GM23338 (cell line): ENCODE measurements at regions not wholly inside any gene's neighbourhood (a gene's known extent, or its start where the extent isn't known, plus 50 kb on each side); places are given as distances from the start of the nearest gene placed in this dataset.

Source experiments
- CREB1 ChIP-seq: fragments of 250-450 bp; sonication (Bioruptor Pico); IDR thresholded peaks from 2 replicates; pipeline ENCODE4 v1.5.0; 2020; ENCODE audit warnings: low read depth, mild to moderate bottlenecking, moderate library complexity
- EZH2 ChIP-seq: fragments of 200-600 bp; sonication (generic); IDR thresholded peaks from one replicate; pipeline ENCODE4 v1.8.0; 2017; ENCODE audit warnings: antibody characterized with exemption, mild to moderate bottlenecking, low read depth; ENCODE audit not compliant: unreplicated experiment
- JUNB ChIP-seq: IDR thresholded peaks from one replicate; pipeline ENCODE4 v1.6.1; 2016; ENCODE audit warnings: antibody characterized with exemption; ENCODE audit not compliant: unreplicated experiment
- NANOG ChIP-seq: IDR thresholded peaks from 2 replicates; pipeline ENCODE4 v1.6.1; 2016; ENCODE audit warnings: antibody characterized with exemption, borderline replicate concordance
- POLR2AphosphoS5 ChIP-seq: IDR thresholded peaks from 2 replicates; pipeline ENCODE4 v1.6.1; 2016; ENCODE audit warnings: antibody characterized with exemption, low read depth
- STAT1 ChIP-seq: IDR thresholded peaks from one replicate; pipeline ENCODE4 v1.6.1; 2016; ENCODE audit warnings: antibody characterized with exemption; ENCODE audit not compliant: unreplicated experiment
- TF ChIP-seq, protein P1 (sequence below), 2 experiments: fragments of 200-600 bp in 1 of 2; sonication (generic) in 1 of 2; conservative IDR thresholded peaks; 2 replicates each; pipeline versions ENCODE4 v1.5.1 to v1.6.1; 2016 to 2017; ENCODE audit warnings: antibody characterized with exemption in 2 of 2, low read depth in 2 of 2, mild to moderate bottlenecking in 2 of 2, moderate library complexity in 1 of 2
- TF ChIP-seq, protein P2 (sequence below): fragments of 250-450 bp; sonication (Bioruptor Pico); IDR thresholded peaks from 2 replicates; pipeline ENCODE4 v1.5.0; 2020; ENCODE audit warnings: mild to moderate bottlenecking, moderate library complexity

DNA sequence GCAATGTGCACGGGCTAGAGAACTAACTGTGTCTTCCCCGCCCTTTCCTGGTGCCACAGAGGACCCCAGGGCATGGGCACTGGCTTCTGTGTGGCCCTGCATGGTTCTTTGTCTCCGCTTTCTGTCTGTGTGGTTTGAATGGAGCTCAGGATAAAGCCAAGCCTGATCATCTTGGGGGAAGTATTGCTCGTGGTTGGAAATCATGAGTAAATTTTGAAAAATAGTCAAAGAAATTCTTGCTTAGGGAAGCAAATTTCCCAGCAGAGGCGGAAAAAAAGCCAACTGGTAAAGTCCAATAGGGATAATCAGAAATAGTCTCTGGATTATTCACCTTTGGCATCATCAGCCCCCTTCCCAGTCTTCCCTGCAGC lies 55.4 kb downstream of the MAGEF1 start:
- TF ChIP-seq, protein P1, sequence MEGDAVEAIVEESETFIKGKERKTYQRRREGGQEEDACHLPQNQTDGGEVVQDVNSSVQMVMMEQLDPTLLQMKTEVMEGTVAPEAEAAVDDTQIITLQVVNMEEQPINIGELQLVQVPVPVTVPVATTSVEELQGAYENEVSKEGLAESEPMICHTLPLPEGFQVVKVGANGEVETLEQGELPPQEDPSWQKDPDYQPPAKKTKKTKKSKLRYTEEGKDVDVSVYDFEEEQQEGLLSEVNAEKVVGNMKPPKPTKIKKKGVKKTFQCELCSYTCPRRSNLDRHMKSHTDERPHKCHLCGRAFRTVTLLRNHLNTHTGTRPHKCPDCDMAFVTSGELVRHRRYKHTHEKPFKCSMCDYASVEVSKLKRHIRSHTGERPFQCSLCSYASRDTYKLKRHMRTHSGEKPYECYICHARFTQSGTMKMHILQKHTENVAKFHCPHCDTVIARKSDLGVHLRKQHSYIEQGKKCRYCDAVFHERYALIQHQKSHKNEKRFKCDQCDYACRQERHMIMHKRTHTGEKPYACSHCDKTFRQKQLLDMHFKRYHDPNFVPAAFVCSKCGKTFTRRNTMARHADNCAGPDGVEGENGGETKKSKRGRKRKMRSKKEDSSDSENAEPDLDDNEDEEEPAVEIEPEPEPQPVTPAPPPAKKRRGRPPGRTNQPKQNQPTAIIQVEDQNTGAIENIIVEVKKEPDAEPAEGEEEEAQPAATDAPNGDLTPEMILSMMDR (conservative IDR thresholded peaks at IDR 0.05; ENCODE audit: low read depth in 2 of 2), result no peak
- TF ChIP-seq CREB1 (CRISPR knock-in tag) (no peak), POLR2AphosphoS5 (no peak), EZH2 (no peak), NANOG (no peak), JUNB (no peak), STAT1 (no peak)
- TF ChIP-seq, protein P2, sequence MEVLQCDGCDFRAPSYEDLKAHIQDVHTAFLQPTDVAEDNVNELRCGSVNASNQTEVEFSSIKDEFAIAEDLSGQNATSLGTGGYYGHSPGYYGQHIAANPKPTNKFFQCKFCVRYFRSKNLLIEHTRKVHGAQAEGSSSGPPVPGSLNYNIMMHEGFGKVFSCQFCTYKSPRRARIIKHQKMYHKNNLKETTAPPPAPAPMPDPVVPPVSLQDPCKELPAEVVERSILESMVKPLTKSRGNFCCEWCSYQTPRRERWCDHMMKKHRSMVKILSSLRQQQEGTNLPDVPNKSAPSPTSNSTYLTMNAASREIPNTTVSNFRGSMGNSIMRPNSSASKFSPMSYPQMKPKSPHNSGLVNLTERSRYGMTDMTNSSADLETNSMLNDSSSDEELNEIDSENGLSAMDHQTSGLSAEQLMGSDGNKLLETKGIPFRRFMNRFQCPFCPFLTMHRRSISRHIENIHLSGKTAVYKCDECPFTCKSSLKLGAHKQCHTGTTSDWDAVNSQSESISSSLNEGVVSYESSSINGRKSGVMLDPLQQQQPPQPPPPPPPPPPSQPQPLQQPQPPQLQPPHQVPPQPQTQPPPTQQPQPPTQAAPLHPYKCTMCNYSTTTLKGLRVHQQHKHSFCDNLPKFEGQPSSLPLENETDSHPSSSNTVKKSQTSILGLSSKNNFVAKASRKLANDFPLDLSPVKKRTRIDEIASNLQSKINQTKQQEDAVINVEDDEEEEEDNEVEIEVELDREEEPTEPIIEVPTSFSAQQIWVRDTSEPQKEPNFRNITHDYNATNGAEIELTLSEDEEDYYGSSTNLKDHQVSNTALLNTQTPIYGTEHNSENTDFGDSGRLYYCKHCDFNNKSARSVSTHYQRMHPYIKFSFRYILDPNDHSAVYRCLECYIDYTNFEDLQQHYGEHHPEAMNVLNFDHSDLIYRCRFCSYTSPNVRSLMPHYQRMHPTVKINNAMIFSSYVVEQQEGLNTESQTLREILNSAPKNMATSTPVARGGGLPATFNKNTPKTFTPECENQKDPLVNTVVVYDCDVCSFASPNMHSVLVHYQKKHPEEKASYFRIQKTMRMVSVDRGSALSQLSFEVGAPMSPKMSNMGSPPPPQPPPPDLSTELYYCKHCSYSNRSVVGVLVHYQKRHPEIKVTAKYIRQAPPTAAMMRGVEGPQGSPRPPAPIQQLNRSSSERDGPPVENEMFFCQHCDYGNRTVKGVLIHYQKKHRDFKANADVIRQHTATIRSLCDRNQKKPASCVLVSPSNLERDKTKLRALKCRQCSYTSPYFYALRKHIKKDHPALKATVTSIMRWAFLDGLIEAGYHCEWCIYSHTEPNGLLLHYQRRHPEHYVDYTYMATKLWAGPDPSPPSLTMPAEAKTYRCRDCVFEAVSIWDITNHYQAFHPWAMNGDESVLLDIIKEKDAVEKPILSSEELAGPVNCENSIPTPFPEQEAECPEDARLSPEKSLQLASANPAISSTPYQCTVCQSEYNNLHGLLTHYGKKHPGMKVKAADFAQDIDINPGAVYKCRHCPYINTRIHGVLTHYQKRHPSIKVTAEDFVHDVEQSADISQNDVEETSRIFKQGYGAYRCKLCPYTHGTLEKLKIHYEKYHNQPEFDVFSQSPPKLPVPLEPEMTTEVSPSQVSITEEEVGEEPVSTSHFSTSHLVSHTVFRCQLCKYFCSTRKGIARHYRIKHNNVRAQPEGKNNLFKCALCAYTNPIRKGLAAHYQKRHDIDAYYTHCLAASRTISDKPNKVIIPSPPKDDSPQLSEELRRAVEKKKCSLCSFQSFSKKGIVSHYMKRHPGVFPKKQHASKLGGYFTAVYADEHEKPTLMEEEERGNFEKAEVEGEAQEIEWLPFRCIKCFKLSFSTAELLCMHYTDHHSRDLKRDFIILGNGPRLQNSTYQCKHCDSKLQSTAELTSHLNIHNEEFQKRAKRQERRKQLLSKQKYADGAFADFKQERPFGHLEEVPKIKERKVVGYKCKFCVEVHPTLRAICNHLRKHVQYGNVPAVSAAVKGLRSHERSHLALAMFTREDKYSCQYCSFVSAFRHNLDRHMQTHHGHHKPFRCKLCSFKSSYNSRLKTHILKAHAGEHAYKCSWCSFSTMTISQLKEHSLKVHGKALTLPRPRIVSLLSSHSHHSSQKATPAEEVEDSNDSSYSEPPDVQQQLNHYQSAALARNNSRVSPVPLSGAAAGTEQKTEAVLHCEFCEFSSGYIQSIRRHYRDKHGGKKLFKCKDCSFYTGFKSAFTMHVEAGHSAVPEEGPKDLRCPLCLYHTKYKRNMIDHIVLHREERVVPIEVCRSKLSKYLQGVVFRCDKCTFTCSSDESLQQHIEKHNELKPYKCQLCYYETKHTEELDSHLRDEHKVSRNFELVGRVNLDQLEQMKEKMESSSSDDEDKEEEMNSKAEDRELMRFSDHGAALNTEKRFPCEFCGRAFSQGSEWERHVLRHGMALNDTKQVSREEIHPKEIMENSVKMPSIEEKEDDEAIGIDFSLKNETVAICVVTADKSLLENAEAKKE (CRISPR knock-in tag), result no peak
